GM13976 (cell line): ENCODE measurements at regions not wholly inside any gene's neighbourhood (a gene's known extent, or its start where the extent isn't known, plus 50 kb on each side); places are given as distances from the start of the nearest gene placed in this dataset.

Experiments
- DNase-seq: peaks from one replicate; pipeline ENCODE4 v3.0.0; 2012; ENCODE audit warnings: low spot score
- in situ Hi-C: fragments of 300-500 bp; cut with MboI; formaldehyde crosslinking; loops from one replicate; pipeline ENCODE4 v1.12.0; 2022; ENCODE audit warnings: low sequenced_read_pairs, mixed read lengths, inconsistent platforms; ENCODE audit not compliant: unreplicated experiment
- TF ChIP-seq, protein P1 (sequence below): IDR thresholded peaks from 2 replicates; pipeline ENCODE4 v1.5.1; 2012; ENCODE audit warnings: borderline replicate concordance, mild to moderate bottlenecking; ENCODE audit not compliant: insufficient read depth; ENCODE audit errors: extremely low read depth, missing control alignments, control extremely low read depth

DNA sequence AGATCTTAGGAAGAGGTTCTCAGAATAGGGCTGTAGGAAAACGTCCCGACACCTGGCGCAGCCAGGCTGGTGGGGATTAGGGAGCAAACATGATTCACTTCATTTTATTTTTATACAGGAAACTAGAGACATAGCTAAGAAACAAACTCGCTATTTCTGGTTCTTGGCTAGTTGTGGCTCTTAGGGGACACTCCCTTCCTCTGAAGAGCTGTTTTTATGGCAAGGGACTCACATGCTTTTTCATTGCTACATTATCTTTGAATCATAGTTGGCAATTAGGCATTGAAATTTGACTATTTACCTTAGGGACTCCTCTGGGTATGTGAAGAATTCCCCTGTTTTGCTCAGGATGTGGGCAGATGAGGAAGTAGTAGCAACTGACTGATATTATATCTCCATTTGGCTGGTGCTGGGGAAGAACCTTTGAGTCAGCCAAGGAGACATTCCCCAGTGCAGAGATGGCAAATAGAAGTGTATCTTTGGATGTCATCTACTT lies 174.5 kb downstream of the SMIM20 start:
- in situ Hi-C loops: no loop called here
- TF ChIP-seq, protein P1, sequence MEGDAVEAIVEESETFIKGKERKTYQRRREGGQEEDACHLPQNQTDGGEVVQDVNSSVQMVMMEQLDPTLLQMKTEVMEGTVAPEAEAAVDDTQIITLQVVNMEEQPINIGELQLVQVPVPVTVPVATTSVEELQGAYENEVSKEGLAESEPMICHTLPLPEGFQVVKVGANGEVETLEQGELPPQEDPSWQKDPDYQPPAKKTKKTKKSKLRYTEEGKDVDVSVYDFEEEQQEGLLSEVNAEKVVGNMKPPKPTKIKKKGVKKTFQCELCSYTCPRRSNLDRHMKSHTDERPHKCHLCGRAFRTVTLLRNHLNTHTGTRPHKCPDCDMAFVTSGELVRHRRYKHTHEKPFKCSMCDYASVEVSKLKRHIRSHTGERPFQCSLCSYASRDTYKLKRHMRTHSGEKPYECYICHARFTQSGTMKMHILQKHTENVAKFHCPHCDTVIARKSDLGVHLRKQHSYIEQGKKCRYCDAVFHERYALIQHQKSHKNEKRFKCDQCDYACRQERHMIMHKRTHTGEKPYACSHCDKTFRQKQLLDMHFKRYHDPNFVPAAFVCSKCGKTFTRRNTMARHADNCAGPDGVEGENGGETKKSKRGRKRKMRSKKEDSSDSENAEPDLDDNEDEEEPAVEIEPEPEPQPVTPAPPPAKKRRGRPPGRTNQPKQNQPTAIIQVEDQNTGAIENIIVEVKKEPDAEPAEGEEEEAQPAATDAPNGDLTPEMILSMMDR: no peak

GRCh38 chr4:26093551-26093950 lies 179.5 kb downstream of the SMIM20 start:
- DNase-seq: no peak
- in situ Hi-C loops: no loop called here
- TF ChIP-seq, protein P1: no peak

More for the DNA sequence above, 174.5 kb downstream of the SMIM20 start:
- DNase-seq: no peak

- DNase-seq: no peak
- TF ChIP-seq, protein P1: no peak
- in situ Hi-C loops: no loop called here
Observed at GRCh38 chr4:26094076-26094475, 180.1 kb downstream of the SMIM20 start.

DNA sequence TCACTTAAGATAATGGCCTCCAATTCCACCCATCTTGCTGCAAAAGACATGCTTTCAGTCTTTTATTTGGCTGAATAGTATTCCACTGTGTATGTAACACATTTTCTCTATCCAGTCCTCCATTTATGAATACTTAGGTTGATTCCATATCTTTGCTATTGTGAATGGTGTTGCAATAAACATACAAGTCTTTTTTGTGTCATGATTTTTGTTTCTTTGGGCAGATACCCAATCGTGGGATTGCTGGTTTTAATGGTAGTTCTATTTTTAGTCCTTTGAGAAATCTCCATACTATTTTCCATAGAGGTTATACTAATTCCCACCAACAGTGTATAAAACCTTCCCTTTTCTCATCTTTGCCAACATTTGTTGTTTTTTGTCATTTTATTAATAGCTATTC lies 180.9 kb downstream of the SMIM20 start:
- TF ChIP-seq, protein P1: no peak
- in situ Hi-C loops: no loop called here
- no peak for DNase-seq

DNA sequence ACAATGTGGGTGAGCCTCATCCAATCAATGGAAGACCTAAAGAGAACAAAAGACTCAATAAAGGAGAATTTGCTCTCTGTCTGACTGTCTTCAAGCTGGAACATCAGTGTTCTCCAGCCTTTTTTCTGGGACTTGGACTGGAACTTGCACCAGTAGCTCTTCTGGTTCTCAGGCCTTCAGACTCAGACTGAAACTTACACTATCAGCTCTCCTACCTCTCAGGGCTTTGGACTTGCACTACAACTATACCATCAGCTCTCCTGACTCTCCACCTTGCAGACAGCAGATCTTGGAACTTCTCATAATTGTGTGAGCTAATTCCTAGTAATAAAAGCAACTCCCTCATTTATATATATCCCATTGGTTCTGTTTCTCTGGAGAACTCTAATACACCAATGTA lies 185.9 kb downstream of the SMIM20 start:
- no peak for DNase-seq
- in situ Hi-C loops: no loop called here
- TF ChIP-seq, protein P1: no peak

DNA sequence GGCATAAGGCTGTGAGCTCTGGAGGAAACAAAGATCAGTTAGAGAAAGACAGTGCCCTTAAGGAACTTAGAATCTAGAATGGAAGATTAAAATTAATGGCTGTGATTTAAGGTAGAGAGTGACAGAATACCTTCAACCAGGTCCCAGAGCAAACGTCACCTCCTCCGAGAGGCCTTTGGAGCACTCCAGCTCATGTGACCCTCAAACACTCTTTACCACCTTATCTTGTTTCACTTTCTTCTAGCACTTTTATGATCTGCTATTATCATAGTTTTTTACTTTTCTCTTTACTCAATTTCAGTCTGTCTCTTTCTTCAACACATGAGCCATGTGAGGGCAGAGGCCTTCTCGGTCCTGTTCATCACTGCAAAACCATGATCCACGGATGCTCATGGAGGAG lies 187.0 kb downstream of the SMIM20 start:
- in situ Hi-C loops: no loop called here
- TF ChIP-seq, protein P1: no peak
- DNase-seq: no peak

DNA sequence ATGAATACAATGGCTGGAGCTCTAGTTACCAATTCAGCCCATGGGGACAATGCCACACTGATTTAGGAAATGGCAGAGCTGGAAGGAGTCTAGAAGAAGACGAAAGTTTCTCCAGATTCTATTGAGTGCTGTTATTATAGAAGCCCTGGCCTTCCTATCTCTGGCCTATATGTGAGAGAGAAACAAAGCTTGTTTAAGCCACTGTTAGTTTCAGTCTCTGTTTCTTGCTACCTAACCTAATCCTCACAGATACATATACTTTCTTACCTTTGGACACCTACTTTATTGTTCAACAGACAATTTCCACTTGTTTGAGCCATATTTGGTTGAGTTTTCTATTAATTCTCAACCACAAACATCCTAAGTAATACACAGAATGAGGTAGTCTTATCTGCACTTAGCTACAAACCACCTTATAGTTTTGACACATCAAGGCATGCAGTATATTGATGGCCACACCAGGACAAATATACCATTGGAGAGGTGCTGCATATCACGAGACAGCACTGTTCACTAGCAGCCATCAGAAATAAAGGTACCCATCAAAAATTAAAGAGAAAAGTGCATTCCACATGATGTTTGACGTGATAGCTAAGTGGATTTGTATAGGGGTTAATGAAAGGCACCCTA lies 190.2 kb downstream of the SMIM20 start:
- in situ Hi-C loops: no loop called here
- TF ChIP-seq, protein P1: no peak
- DNase-seq: no peak
